Hematopoietic multipotent progenitor cell treated with erythropoietin and hydrocortisone succinate and interleukin-3 and kit ligand, for 8 days (in vitro differentiated cells): ENCODE measurements at regions not wholly inside any gene's neighbourhood (a gene's known extent, or its start where the extent isn't known, plus 50 kb on each side); places are given as distances from the start of the nearest gene placed in this dataset.

Experiments
- DNase-seq: peaks from one replicate; pipeline ENCODE4 v3.0.0-alpha.2; 2015

DNA sequence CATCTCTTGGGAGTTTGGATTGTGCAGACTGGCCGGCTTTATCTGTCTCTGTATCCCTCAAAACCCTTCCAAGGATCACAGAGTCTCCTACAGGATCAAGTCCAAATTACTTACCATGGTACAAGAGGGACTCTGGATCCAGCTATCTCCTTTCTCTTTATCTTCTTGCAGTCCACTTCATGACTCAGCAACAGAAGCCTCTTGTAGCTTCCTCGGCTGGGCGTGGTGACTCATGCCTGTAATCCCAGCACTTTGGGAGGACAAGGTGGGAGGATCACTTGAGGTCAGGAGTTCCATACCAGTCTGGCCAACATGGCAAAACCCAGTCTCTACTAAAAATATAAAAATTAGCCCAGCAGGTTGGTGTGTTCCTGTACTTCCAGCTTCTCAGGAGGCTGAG, 189.7 kb downstream of the BCAT1 start:
- no peak for DNase-seq

DNA sequence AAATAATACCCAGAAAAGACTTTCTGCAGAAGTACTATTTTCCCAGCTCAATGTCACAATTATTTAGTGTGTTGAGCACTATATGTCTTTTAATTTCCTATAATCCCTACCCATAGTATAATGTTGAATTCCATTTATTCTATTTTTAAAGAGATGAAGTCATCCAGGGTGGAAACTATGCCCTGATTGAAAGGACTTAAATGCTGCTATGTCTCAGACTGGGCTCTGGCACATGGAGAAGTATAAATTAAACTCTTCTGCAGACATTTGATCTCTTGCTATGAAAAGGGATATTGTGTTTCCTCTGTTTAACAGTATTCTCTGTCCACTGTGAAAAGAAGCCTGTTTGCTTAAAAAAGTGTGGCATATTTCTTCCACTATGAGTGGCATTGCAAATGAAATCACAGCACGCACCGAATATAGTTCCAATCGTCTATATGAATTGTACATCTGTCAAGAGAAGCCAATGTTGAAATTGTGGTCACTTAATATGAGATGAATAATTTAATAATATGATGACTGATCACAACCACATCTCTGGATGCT, 192.3 kb downstream of the BCAT1 start:
- DNase-seq: no peak

GRCh38 chr12:24754690-24755638, 193.9 kb downstream of the BCAT1 start:
- no peak for DNase-seq

DNA sequence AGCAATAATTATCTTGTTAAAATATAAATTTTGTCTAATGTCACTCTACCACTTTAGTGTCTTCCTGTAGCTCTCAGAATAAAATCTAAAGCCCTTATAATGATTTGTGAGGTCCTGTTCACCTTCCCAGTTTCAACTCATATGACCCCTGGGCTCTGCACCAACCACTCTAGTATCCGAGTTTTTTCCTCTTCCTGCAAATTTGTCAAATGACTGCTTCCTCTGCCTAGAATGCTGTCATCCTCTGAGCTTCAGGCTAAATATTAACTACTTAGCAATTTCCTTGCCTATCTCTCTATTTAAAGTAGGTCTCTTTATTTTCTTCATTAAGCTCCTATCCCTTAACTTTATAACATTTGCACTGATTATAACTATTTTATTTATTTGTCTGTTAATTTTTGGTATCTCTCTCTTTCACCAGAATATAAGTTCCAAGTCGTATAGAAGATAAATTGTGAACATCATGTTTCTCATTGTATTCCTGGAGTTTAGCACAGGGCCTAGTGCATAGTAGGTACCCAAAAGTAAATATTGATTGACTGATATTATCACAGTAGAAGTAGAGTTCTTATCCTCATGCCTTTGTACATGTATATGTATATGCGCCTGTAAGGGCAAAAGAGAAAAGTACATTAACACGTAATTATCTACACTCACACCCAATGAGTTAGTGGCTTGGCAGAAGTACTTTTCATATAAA, 196.0 kb downstream of the BCAT1 start:
- DNase-seq: no peak

- no peak for DNase-seq
Measured at GRCh38 chr12:24751181-24751580, 197.7 kb downstream of the BCAT1 start.

GRCh38 chr12:24750263-24750662, 198.6 kb downstream of the BCAT1 start:
- no peak for DNase-seq

- DNase-seq: no peak
Measured at GRCh38 chr12:24749171-24749570, 199.7 kb downstream of the BCAT1 start.

GRCh38 chr12:24748326-24748725, 200.6 kb downstream of the BCAT1 start:
- no peak for DNase-seq

- DNase-seq: no peak
Measured at GRCh38 chr12:24746864-24747263, 202.0 kb downstream of the BCAT1 start.

GRCh38 chr12:24746006-24746671, 202.8 kb downstream of the BCAT1 start:
- DNase-seq: no peak

- peak; percentile 90 for DNase-seq
Measured at GRCh38 chr12:24743941-24744793, 204.7 kb downstream of the BCAT1 start.

DNA sequence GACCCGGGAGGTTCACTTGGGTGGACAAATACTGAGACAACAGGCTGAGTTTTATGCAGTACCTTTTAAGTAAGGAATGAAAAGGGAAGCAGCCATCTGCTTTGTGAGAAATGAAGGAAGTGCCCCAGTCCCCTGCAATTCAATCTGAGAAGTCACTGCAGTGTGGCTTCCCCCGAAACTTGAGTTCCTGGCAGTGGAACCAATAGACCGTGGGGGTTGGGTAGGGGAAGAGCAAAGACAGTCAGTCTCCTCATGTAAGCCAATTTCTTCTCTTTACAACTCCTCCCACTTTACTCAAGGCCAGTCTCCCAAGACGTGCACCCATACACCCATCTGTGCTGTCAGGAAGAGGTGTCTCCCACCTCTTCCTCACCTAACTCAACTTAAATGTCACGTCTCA, 206.5 kb downstream of the BCAT1 start:
- DNase-seq: no peak

DNA sequence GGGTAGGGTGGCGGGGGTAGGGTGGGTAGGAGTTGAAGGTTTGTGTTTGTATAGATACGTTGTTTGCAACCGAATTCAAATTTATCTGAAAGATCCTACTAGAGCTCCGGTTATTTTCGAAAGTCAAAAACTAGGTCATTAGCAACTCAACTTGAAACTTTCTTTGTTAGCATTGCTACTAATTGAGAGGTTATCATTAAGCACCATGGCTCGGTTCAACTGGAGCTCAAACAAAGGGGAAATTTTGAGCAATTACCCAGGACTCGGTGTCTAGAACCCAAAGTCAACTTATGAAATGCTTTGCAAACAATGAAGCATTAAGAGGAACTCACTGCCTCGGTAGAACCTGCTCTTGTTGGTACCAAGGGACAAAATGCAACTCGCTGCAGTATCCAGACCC, 207.7 kb downstream of the BCAT1 start:
- no peak for DNase-seq

DNA sequence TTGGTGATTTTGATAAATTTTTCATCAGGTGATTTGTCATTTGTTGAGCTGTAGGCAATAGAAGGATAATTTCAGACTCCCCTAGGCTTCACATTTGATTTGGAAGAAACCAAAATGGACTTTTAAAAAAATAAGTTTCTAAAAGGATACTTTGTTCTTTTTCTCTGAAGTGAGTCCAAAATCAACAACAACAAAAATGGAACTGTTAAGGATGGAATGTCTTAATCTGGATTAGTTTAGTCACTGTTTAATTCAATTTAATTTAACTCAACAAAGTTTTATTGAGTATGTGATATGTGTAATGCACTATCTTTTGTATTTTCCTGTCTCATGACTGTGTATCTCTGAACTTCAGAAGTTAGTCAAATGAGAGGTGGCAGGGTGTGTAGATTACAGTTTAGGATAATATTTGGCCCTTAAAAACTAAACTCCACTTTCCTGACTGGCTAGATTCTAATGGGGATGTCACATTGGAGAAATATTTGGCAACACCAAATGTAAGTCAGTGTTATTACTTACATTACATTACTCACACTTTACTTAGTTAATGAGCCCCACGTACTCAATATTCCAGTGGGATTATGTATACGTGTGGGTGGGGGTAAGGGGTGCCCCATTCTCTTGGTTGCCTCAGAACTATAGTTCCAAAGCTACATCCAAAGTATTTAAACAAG, 209.7 kb downstream of the BCAT1 start:
- peak; percentile 7 for DNase-seq

- no peak for DNase-seq
Measured at GRCh38 chr12:24738441-24738840, 210.5 kb downstream of the BCAT1 start.

DNA sequence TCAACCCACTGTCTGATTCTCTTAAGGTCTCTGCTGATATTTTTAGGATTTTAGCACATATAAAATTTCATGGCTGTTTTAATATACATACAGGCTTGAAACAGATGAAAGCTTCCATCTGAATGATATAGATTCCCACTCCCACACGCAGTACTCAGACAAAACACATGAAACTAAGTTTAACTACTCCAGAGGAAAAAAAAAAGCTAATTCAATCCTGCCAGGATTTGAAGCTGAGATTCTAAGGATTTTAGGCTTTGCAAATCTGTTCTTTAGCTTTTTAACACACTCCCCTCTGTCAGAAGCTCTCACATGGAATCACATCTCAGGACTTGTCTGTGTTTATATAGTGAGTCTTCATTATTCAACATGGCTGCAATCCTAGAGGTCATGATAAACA, 217.3 kb downstream of the BCAT1 start:
- no peak for DNase-seq

DNA sequence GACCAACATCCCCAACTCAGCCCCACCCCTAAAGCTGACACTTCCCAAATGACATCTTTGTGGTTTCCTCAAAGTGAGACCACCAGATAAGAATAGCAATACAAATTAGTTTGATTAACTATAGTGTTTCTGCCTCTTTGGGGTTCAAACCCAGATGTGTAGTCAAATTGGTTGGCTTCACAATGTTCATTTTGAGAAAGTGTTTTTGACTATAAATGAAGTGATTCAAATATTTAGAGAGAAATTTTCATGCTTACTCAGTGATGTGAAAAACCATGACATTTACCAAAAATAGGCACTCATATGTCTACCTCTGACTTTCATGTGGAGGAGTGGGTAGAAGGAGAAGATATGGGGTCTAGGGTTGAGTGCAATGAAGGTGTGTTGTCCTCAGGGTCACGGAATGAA, 218.4 kb downstream of the BCAT1 start:
- no peak for DNase-seq

DNA sequence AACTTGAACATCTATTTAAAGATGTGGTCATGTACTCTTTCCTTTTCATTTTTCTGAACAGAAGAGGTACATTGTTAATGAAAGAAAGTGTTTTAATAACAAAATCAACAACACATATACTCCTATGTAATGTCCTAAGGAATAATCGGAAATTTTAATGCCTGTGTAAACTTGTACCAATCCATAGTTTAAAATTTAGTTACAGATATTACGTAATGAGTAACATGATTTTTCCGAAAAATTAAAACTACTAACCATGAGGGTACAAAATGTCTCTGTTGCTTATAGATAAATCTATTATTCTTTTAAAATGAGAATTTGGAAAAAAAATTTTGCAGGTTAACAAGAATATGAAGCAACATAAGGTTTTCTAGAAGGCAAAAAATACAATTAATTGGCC, 220.1 kb downstream of the BCAT1 start:
- no peak for DNase-seq

GRCh38 chr12:24728366-24728765, 220.5 kb downstream of the BCAT1 start:
- peak; percentile 53 for DNase-seq

GRCh38 chr12:24725616-24726015, 223.3 kb downstream of the BCAT1 start:
- no peak for DNase-seq

- no peak for DNase-seq
Measured at GRCh38 chr12:24724814-24725213, 224.1 kb downstream of the BCAT1 start.

GRCh38 chr12:24723759-24724158, 225.1 kb downstream of the BCAT1 start:
- no peak for DNase-seq
